ENCODE measurements at regions not wholly inside any gene's neighbourhood (a gene's known extent, or its start where the extent isn't known, plus 50 kb on each side); places are given as distances from the start of the nearest gene placed in this dataset.

GRCh38 chr1:182281541-182281940 is 110.0 kb downstream of the GLUL start:
- H3K27ac Mint-ChIP-seq: no peak overlapping the region
- H3K36me3 ChIP-seq (ENCODE audit: control insufficient read depth, insufficient read depth, low read length): no peaks in the 10 kb centered on the region
- no peaks in the 10 kb centered on the region for H3K4me1 Mint-ChIP-seq
- no peak overlapping the region for H3K27ac ChIP-seq (ENCODE audit: low read length)
- no peaks in the 10 kb centered on the region for H3K9me3 ChIP-seq (ENCODE audit: control insufficient read depth, insufficient read depth, low read length)
- no peak for ATAC-seq
- WGBS (ENCODE audit: insufficient coverage): 94% methylated on average over 6 of the region's 6 CpGs
- H3K27me3 Mint-ChIP-seq (ENCODE audit: low read depth in 2 of 2): peaks cover 2 to 6% of the 10 kb centered on the region in 2 donors
- H3K4me3 ChIP-seq (ENCODE audit: low read length): no peak overlapping the region
- no peak for DNase-seq
- H3K36me3 Mint-ChIP-seq: no peaks in the 10 kb centered on the region
- intact Hi-C loops (cut with micrococcal nuclease): no loop called here
- H3K4me3 Mint-ChIP-seq: no peak overlapping the region
- no peaks in the 10 kb centered on the region for H3K27me3 ChIP-seq (ENCODE audit: control insufficient read depth, insufficient read depth, low read length)
- no peaks in the 10 kb centered on the region for H3K4me1 ChIP-seq (ENCODE audit: control insufficient read depth, insufficient read depth, low read length)
- TF ChIP-seq CTCF (IDR thresholded peaks at IDR 0.05): no peak
- H3K9me3 Mint-ChIP-seq: no peaks in the 10 kb centered on the region

DNA sequence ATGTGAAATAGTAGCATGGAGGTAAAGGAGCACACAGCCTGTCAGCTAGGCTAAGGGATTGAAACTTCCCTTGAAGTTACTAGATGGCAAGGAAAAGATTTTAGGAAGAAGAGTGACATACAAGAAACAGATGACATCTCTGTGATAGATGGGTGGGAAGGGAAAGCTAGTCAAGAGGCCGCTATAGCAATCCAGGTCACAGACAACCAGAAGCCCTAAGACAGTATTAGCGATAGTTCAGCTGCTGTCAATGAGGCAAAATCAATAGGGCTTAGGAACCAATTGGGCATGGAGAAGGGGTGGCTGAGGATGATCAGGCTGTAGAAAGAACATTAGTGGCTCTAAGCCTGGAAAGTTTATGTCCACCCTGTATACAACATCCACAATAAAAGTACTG is 111.1 kb downstream of the GLUL start:
- Mint-ChIP-seq H3K36me3 (no peaks in the 10 kb centered on the region), H3K4me3 (no peak overlapping the region), H3K9me3 (no peaks in the 10 kb centered on the region), H3K27ac (no peak overlapping the region), H3K27me3 (ENCODE audit: low read depth in 2 of 2) (peaks cover 2 to 6% of the 10 kb centered on the region in 2 donors), H3K4me1 (no peaks in the 10 kb centered on the region)
- no peak overlapping the region for H3K27ac ChIP-seq (ENCODE audit: low read length)
- ATAC-seq (no peak), DNase-seq (no peak)
- H3K4me3 ChIP-seq (ENCODE audit: low read length): no peak overlapping the region
- intact Hi-C loops (cut with micrococcal nuclease): no loop called here
- no peaks in the 10 kb centered on the region for H3K36me3 ChIP-seq (ENCODE audit: control insufficient read depth, insufficient read depth, low read length)
- H3K9me3 ChIP-seq (ENCODE audit: control insufficient read depth, insufficient read depth, low read length): no peaks in the 10 kb centered on the region
- 92% methylated on average over 2 of the region's 2 CpGs for WGBS (ENCODE audit: insufficient coverage)
- no peaks in the 10 kb centered on the region for H3K4me1 ChIP-seq (ENCODE audit: control insufficient read depth, insufficient read depth, low read length)
- H3K27me3 ChIP-seq (ENCODE audit: control insufficient read depth, insufficient read depth, low read length): no peaks in the 10 kb centered on the region
- TF ChIP-seq CTCF (IDR thresholded peaks at IDR 0.05): no peak

DNA sequence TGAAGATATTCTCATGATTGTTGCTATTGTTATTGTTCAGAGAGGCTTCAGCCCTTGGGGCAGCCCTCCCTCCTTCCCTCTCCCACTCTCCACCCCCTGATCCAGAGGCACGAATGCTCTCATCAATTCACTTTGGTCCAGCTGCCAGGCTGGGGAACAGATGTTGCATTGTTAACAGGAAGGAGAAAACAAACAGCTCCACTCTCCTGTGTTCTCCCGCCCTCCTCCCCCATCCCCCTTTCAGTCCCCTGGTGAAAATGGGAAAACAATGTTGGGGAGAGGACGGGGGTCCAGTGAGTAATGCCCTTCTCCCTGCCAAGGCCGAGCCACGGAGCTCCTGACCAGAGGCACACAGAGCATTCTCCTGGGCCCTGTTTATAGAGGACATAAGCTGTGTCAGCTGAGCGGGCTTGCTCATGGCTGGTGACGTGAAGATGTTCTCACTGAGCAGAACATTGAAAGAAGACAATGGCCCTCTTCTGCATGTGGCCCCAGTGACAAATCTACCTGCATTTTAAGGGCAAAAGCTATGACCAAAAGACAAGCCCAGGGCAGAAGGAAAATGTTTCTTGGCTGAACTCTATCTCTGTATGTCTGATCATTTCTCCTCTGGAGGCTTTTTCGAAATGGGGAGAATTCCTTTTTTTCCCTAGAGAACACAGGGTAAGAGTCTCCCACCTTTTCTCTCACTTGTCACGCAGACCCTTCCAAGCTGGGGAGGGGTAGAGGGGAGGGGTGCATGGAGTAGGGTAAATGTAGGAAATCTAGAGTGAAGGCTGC is 111.7 kb downstream of the GLUL start:
- Histone ChIP-seq H3K36me3 (ENCODE audit: control insufficient read depth, insufficient read depth, low read length) (no peaks in the 10 kb centered on the region), H3K27ac (ENCODE audit: low read length) (no peak overlapping the region), H3K9me3 (ENCODE audit: control insufficient read depth, insufficient read depth, low read length) (no peaks in the 10 kb centered on the region), H3K27me3 (ENCODE audit: control insufficient read depth, insufficient read depth, low read length) (no peaks in the 10 kb centered on the region), H3K4me1 (ENCODE audit: control insufficient read depth, insufficient read depth, low read length) (no peaks in the 10 kb centered on the region), H3K4me3 (ENCODE audit: low read length) (no peak overlapping the region)
- H3K27ac Mint-ChIP-seq: no peak overlapping the region
- intact Hi-C loops (cut with micrococcal nuclease): no loop called here
- ATAC-seq (no peak), DNase-seq (no peak)
- H3K9me3 Mint-ChIP-seq: no peaks in the 10 kb centered on the region
- H3K27me3 Mint-ChIP-seq (ENCODE audit: low read depth in 2 of 2): peaks cover 2 to 6% of the 10 kb centered on the region in 2 donors
- no peaks in the 10 kb centered on the region for H3K36me3 Mint-ChIP-seq
- no peaks in the 10 kb centered on the region for H3K4me1 Mint-ChIP-seq
- 87% methylated on average over 6 of the region's 9 CpGs for WGBS (ENCODE audit: insufficient coverage)
- H3K4me3 Mint-ChIP-seq: no peak overlapping the region
- no peak for TF ChIP-seq CTCF (IDR thresholded peaks at IDR 0.05)

- peaks cover 2 to 6% of the 10 kb centered on the region in 2 donors for H3K27me3 Mint-ChIP-seq (ENCODE audit: low read depth in 2 of 2)
- Histone ChIP-seq H3K36me3 (ENCODE audit: control insufficient read depth, insufficient read depth, low read length) (no peaks in the 10 kb centered on the region), H3K4me1 (ENCODE audit: control insufficient read depth, insufficient read depth, low read length) (no peaks in the 10 kb centered on the region), H3K9me3 (ENCODE audit: control insufficient read depth, insufficient read depth, low read length) (no peaks in the 10 kb centered on the region), H3K27ac (ENCODE audit: low read length) (no peak overlapping the region), H3K27me3 (ENCODE audit: control insufficient read depth, insufficient read depth, low read length) (no peaks in the 10 kb centered on the region), H3K4me3 (ENCODE audit: low read length) (no peak overlapping the region)
- ATAC-seq (no peak), DNase-seq (no peak)
- no peaks in the 10 kb centered on the region for H3K4me1 Mint-ChIP-seq
- TF ChIP-seq CTCF (IDR thresholded peaks at IDR 0.05): no peak
- no peaks in the 10 kb centered on the region for H3K36me3 Mint-ChIP-seq
- 79% methylated on average over 6 of the region's 7 CpGs for WGBS (ENCODE audit: insufficient coverage)
- H3K9me3 Mint-ChIP-seq: no peaks in the 10 kb centered on the region
- intact Hi-C loops (cut with micrococcal nuclease): no loop called here
- H3K27ac Mint-ChIP-seq: no peak overlapping the region
- no peak overlapping the region for H3K4me3 Mint-ChIP-seq
These were observed 112.3 kb downstream of the GLUL start for GRCh38 chr1:182279302-182279701.
